GM12878 (cell line): ENCODE measurements at regions not wholly inside any gene's neighbourhood (a gene's known extent, or its start where the extent isn't known, plus 50 kb on each side); places are given as distances from the start of the nearest gene placed in this dataset.

ENCODE experiments used
- ATAC-seq: fragments of 200-7000 bp; cut with Tn5 transposase; 3 replicates; pipeline ENCODE4 v1.9.1; 2020; ENCODE audit warnings: mild to moderate bottlenecking, moderate library complexity
- BruUV-seq: library from RNA; stranded (reverse); fragments of 400-500 nt; replicated peaks from 2 replicates; lab custom pipeline; 2021; lab: Mats Ljungman, UMichigan
- CTCF ChIA-PET: fragments of 300-600 bp; sonication (Branson Sonifier 250); formaldehyde crosslinking; extraction: SDS; loops from one replicate; lab custom pipeline; 2021; ENCODE audit warnings: inconsistent platforms; lab: Yijun Ruan, JAX
- POLR2A ChIA-PET: fragments of 350-600 bp; formaldehyde crosslinking; extraction: SDS; loops from one replicate; lab custom pipeline; 2021; ENCODE audit warnings: inconsistent platforms; lab: Charles Lee
- RAD21 ChIA-PET: fragments of 300-600 bp; sonication (Branson Sonifier 250); formaldehyde crosslinking; loops from one replicate; lab custom pipeline; 2023; ENCODE audit warnings: antibody characterized with exemption; ENCODE audit not compliant: unreplicated experiment; lab: Charles Lee
- SMC1A ChIA-PET: fragments of 300-600 bp; sonication (Branson Sonifier 250); formaldehyde crosslinking; loops from one replicate; lab custom pipeline; 2023; ENCODE audit not compliant: unreplicated experiment, uncharacterized antibody; lab: Charles Lee
- DNase-seq: peaks from one replicate; pipeline ENCODE4 v3.0.0-alpha.2; 2011; ENCODE audit warnings: low read depth, low spot score
- FAIRE-seq: peaks from 3 replicates; lab custom pipeline; 2011; peaks lifted over from hg19 to GRCh38; lab: Jason Lieb, UNC
- H2AFZ ChIP-seq: 2 replicates; pipeline ENCODE4 v1.6.0; 2011; ENCODE audit warnings: low read depth, low read length, control low read depth; ENCODE audit not compliant: control insufficient read depth
- H3K27ac ChIP-seq: 2 replicates; pipeline ENCODE4 v1.5.1; 2011; ENCODE audit warnings: control low read depth; ENCODE audit not compliant: control insufficient read depth, insufficient read depth
- H3K27me3 ChIP-seq, 2 experiments: replicated peaks in 1 of 2; 2 replicates each; pipeline versions ENCODE4 v1.6.0 to v1.6.1; 2011; ENCODE audit warnings: low read length in 1 of 2; ENCODE audit not compliant: control insufficient read depth in 2 of 2, insufficient read depth in 2 of 2
- H3K36me3 ChIP-seq, 2 experiments: 2 replicates each; pipeline ENCODE4 v1.5.1; 2011; ENCODE audit warnings: low read length in 1 of 2; ENCODE audit not compliant: control insufficient read depth in 2 of 2, insufficient read depth in 2 of 2
- H3K4me1 ChIP-seq: 2 replicates; pipeline ENCODE4 v1.6.1; 2011; ENCODE audit warnings: mild to moderate bottlenecking, low read length, moderate library complexity, mixed read lengths; ENCODE audit not compliant: control insufficient read depth, insufficient read depth
- H3K4me2 ChIP-seq: 2 replicates; pipeline ENCODE4 v1.6.0; 2011; ENCODE audit warnings: control low read depth; ENCODE audit not compliant: control insufficient read depth, insufficient read depth
- H3K4me3 ChIP-seq: fragments of 200-600 bp; sonication (generic); 2 replicates; pipeline ENCODE4 v1.5.1; 2016
- H3K79me2 ChIP-seq: 2 replicates; pipeline ENCODE4 v1.6.0; 2011; ENCODE audit warnings: low read length; ENCODE audit not compliant: control insufficient read depth, insufficient read depth
- H3K9ac ChIP-seq: 2 replicates; pipeline ENCODE4 v1.8.0; 2011; ENCODE audit warnings: low read length, control low read depth, mixed read lengths; ENCODE audit not compliant: control insufficient read depth, insufficient read depth
- H3K9me3 ChIP-seq: replicated peaks from 3 replicates; pipeline ENCODE4 v1.5.1; 2011; ENCODE audit warnings: mild to moderate bottlenecking, low read length; ENCODE audit not compliant: control insufficient read depth, insufficient read depth
- H4K20me1 ChIP-seq: 2 replicates; pipeline ENCODE4 v1.6.0; 2011; ENCODE audit not compliant: control insufficient read depth, insufficient read depth
- CBX5 ChIP-seq: sonication (generic); IDR thresholded peaks from 2 replicates; pipeline ENCODE4 v1.6.1; 2016; ENCODE audit warnings: low read depth, moderate library complexity, mild to moderate bottlenecking, inconsistent platforms
- EED ChIP-seq: sonication (generic); IDR thresholded peaks from 2 replicates; pipeline ENCODE4 v1.6.1; 2016; ENCODE audit warnings: antibody characterized with exemption, low read depth
- FOS ChIP-seq: IDR thresholded peaks from 3 replicates; pipeline ENCODE4 v1.6.1; 2011; ENCODE audit warnings: borderline replicate concordance; ENCODE audit not compliant: insufficient read length; ENCODE audit errors: extremely low read depth
- HDAC6 ChIP-seq: fragments of 200-600 bp; sonication (generic); IDR thresholded peaks from one replicate; pipeline ENCODE4 v1.8.0; 2017; ENCODE audit warnings: antibody characterized with exemption; ENCODE audit not compliant: unreplicated experiment
- HDGF ChIP-seq: fragments of 450-650 bp; IDR thresholded peaks from 2 replicates; pipeline ENCODE4 v1.6.1; 2016; ENCODE audit warnings: antibody characterized with exemption
- IRF4 ChIP-seq: IDR thresholded peaks from 2 replicates; pipeline ENCODE4 v1.6.1; 2011; ENCODE audit warnings: low read depth, low read length
- JUNB ChIP-seq: IDR thresholded peaks from 2 replicates; pipeline ENCODE4 v1.6.1; 2016; ENCODE audit warnings: antibody characterized with exemption, mild to moderate bottlenecking
- MTA3 ChIP-seq: IDR thresholded peaks from 2 replicates; pipeline ENCODE4 v1.6.1; 2012; ENCODE audit warnings: low read length, inconsistent platforms, borderline replicate concordance
- MXI1 ChIP-seq: fragments of 150-350 bp; IDR thresholded peaks from 2 replicates; pipeline ENCODE4 v1.6.1; 2011; ENCODE audit warnings: low read depth, mild to moderate bottlenecking, inconsistent platforms, low read length, improper control_type of control experiment
- NFYB ChIP-seq: IDR thresholded peaks from 2 replicates; pipeline ENCODE4 v1.6.1; 2011; ENCODE audit warnings: low read depth, mild to moderate bottlenecking, low read length, improper control_type of control experiment, moderate library complexity; ENCODE audit not compliant: insufficient read depth
- POLR2A ChIP-seq: IDR thresholded peaks from 2 replicates; pipeline ENCODE4 v1.6.1; 2011; ENCODE audit warnings: low read depth, mild to moderate bottlenecking, low read length
- STAT3 ChIP-seq: IDR thresholded peaks from 2 replicates; pipeline ENCODE4 v1.6.1; 2011; ENCODE audit warnings: low read depth, low read length, improper control_type of control experiment
- SUPT20H ChIP-seq: IDR thresholded peaks from 2 replicates; pipeline ENCODE4 v1.6.1; 2011; ENCODE audit warnings: low read depth, mild to moderate bottlenecking, low read length, moderate library complexity, borderline replicate concordance; ENCODE audit not compliant: control insufficient read depth
- TAF1 ChIP-seq: IDR thresholded peaks from 2 replicates; pipeline ENCODE4 v1.6.1; 2011; ENCODE audit warnings: mild to moderate bottlenecking, low read depth, low read length, borderline replicate concordance
- TCF3 ChIP-seq: IDR thresholded peaks from 2 replicates; pipeline ENCODE4 v1.6.1; 2012; ENCODE audit warnings: low read depth, mild to moderate bottlenecking, low read length, borderline replicate concordance; ENCODE audit not compliant: insufficient read depth
- YBX1 ChIP-seq: fragments of 450-650 bp; IDR thresholded peaks from 2 replicates; pipeline ENCODE4 v1.6.1; 2016; ENCODE audit warnings: antibody characterized with exemption
- ZNF622 ChIP-seq: fragments of 450-650 bp; IDR thresholded peaks from 2 replicates; pipeline ENCODE4 v1.6.1; 2017; ENCODE audit warnings: mild to moderate bottlenecking, inconsistent platforms
- WGBS: methylation state at CpG from one replicate; pipeline ENCODE4 v1.1.6; 2016; ENCODE audit warnings: low lambda C conversion rate; ENCODE audit not compliant: insufficient replicate concordance, insufficient coverage; ENCODE audit errors: missing lambda C conversion rate; 5-methylcytosine and 5-hydroxymethylcytosine counted together
- in situ Hi-C: fragments of 300-500 bp; cut with MboI; formaldehyde crosslinking; loops from 9 replicates; pipeline ENCODE4 v1.14.3; 2018; ENCODE audit warnings: mixed read lengths
- intact Hi-C: fragments of 100-400 bp; cut with micrococcal nuclease; formaldehyde crosslinking; loops from one replicate; pipeline ENCODE4 v1.14.2; 2022; ENCODE audit not compliant: unreplicated experiment
- TF ChIP-seq, protein P1 (sequence below): fragments of 150-350 bp; IDR thresholded peaks from 2 replicates; pipeline ENCODE4 v1.6.1; 2014; ENCODE audit warnings: mild to moderate bottlenecking, low read depth, low read length
- TF ChIP-seq, protein P2 (sequence below): fragments of 450-650 bp; IDR thresholded peaks from 2 replicates; pipeline ENCODE4 v1.6.1; 2016; ENCODE audit warnings: mild to moderate bottlenecking

DNA sequence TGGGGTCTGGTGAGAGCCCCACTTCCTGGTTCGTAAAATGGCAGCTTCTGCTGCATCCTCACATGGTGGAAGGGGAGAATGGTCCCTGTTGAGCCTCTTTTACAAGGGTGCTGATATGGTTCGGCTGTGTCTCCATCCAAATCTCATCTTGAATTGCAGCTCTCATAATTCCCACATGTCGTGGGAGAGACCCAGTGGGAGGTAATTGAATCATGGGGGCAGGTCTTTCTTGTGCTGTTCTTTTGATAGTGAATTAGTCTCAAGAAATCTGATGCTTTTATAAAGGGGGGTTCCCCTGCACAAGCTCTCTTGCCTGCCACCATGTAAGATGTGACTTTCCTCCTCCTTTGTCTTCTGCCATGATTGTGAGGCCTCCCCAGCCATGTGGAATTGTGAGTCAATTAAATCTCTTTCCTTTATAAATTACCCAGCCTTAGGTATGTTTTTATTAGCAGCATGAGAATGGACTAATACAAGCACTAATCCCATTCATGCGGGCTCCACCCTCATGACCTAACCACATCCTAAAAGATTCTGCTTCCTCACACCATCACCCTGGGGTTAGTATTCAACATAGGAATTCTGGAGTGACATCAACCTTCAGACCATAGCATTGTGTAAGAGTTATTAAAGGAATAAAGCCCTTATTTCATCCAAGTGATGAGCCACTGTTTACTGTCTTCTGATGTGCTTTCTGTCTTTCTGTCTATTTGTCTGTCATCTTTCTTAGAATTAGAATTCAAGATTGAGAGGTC lies 159.0 kb upstream of the IRS2 start:
- in situ Hi-C loops: no loop called here
- no peaks in the 10 kb centered on the region for H4K20me1 ChIP-seq
- H3K4me3 ChIP-seq: no peak overlapping the region
- intact Hi-C loops: no loop called here
- no peaks in the 10 kb centered on the region for H3K9me3 ChIP-seq
- H3K4me1 ChIP-seq: no peaks in the 10 kb centered on the region
- H3K4me2 ChIP-seq: no peak overlapping the region
- H2AFZ ChIP-seq: no peak overlapping the region
- ChIA-PET SMC1A (no interaction called here), CTCF (no interaction called here), RAD21 (no interaction called here), POLR2A (interaction anchor here (0.6 kb wide), 1 partner anchor 18 kb away, joined by 3 read pairs; no protein-coding TSS in a partner anchor)
- BruUV-seq: no TSS peak
- ATAC-seq (no peak), FAIRE-seq (no peak)
- no peak overlapping the region for H3K9ac ChIP-seq
- 32% methylated on average over 4 of the region's 4 CpGs for WGBS
- TF ChIP-seq TCF3 (no peak), MXI1 (no peak), NFYB (no peak), MTA3 (no peak), FOS (no peak), YBX1 (no peak), STAT3 (no peak), TAF1 (no peak), HDGF (no peak), HDAC6 (no peak), JUNB (no peak), POLR2A (no peak), CBX5 (no peak), SUPT20H (no peak), EED (no peak), IRF4 (no peak), ZNF622 (no peak)
- TF ChIP-seq, protein P1, sequence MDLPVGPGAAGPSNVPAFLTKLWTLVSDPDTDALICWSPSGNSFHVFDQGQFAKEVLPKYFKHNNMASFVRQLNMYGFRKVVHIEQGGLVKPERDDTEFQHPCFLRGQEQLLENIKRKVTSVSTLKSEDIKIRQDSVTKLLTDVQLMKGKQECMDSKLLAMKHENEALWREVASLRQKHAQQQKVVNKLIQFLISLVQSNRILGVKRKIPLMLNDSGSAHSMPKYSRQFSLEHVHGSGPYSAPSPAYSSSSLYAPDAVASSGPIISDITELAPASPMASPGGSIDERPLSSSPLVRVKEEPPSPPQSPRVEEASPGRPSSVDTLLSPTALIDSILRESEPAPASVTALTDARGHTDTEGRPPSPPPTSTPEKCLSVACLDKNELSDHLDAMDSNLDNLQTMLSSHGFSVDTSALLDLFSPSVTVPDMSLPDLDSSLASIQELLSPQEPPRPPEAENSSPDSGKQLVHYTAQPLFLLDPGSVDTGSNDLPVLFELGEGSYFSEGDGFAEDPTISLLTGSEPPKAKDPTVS: no peak
- TF ChIP-seq, protein P2, sequence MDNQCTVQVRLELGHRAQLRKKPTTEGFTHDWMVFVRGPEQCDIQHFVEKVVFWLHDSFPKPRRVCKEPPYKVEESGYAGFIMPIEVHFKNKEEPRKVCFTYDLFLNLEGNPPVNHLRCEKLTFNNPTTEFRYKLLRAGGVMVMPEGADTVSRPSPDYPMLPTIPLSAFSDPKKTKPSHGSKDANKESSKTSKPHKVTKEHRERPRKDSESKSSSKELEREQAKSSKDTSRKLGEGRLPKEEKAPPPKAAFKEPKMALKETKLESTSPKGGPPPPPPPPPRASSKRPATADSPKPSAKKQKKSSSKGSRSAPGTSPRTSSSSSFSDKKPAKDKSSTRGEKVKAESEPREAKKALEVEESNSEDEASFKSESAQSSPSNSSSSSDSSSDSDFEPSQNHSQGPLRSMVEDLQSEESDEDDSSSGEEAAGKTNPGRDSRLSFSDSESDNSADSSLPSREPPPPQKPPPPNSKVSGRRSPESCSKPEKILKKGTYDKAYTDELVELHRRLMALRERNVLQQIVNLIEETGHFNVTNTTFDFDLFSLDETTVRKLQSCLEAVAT: no peak
- TF ChIP-seq, all 136 proteins: peak for 0
- Histone ChIP-seq H3K36me3 (no peaks in the 10 kb centered on the region), H3K79me2 (no peaks in the 10 kb centered on the region), H3K27me3 (no peaks in the 10 kb centered on the region), H3K27ac (no peak overlapping the region)
- no peak for DNase-seq
